CD14-positive monocyte (primary cell): ENCODE measurements at regions not wholly inside any gene's neighbourhood (a gene's known extent, or its start where the extent isn't known, plus 50 kb on each side); places are given as distances from the start of the nearest gene placed in this dataset.

Source experiments
- DNase-seq, 3 donors: peaks; one replicate each; pipeline ENCODE4 v3.0.0-alpha.2; 2011 to 2022
- H2AFZ ChIP-seq: 2 replicates; pipeline ENCODE4 v1.6.0; 2012; ENCODE audit warnings: mild to moderate bottlenecking, low read depth, low read length, inconsistent platforms; ENCODE audit not compliant: insufficient read depth, poor library complexity, severe bottlenecking
- H3K27ac ChIP-seq, 2 donors: 1 replicate in 1 of 2; 2 replicates in 1 of 2; pipeline ENCODE4 v1.5.1; 2012 to 2013; ENCODE audit warnings: low read length in 2 of 2, control low read depth in 1 of 2, inconsistent platforms in 1 of 2, low read depth in 1 of 2, mild to moderate bottlenecking in 1 of 2
- H3K27me3 ChIP-seq, 2 donors: one replicate each; pipeline versions ENCODE4 v1.6.0 to v1.6.1; 2011 to 2013; ENCODE audit warnings: low read length in 2 of 2; ENCODE audit not compliant: control insufficient read depth in 2 of 2, insufficient read depth in 2 of 2
- H3K36me3 ChIP-seq, 2 donors: replicated peaks in 1 of 2; 1 replicate in 1 of 2; 2 replicates in 1 of 2; pipeline versions ENCODE4 v1.5.1 to v1.6.1; 2012 to 2013; ENCODE audit warnings: low read length in 2 of 2, control low read depth in 1 of 2, inconsistent platforms in 1 of 2, mild to moderate bottlenecking in 1 of 2; ENCODE audit not compliant: insufficient read depth in 2 of 2, control insufficient read depth in 1 of 2
- H3K4me1 ChIP-seq, 2 donors: 1 replicate in 1 of 2; 2 replicates in 1 of 2; pipeline versions ENCODE4 v1.5.1 to v1.6.1; 2012 to 2013; ENCODE audit warnings: low read length in 2 of 2, control low read depth in 1 of 2, inconsistent platforms in 1 of 2, mild to moderate bottlenecking in 1 of 2, moderate library complexity in 1 of 2; ENCODE audit not compliant: insufficient read depth in 2 of 2, control insufficient read depth in 1 of 2
- H3K4me2 ChIP-seq: replicated peaks from 2 replicates; pipeline ENCODE3; 2012; ENCODE audit warnings: low read length, moderate library complexity, mild to moderate bottlenecking; ENCODE audit not compliant: poor library complexity, severe bottlenecking; ENCODE audit errors: extremely low read depth
- H3K4me3 ChIP-seq, 3 experiments: fragments of 200-600 bp in 1 of 3; sonication (generic) in 1 of 3; replicated peaks in 1 of 3; 1 replicate in 2 of 3; 2 replicates in 1 of 3; pipeline ENCODE4 v1.5.1; 2011 to 2013; ENCODE audit warnings: low read length in 3 of 3, mild to moderate bottlenecking in 3 of 3, control low read depth in 2 of 3, low read depth in 2 of 3, inconsistent platforms in 1 of 3, moderate library complexity in 1 of 3
- H3K79me2 ChIP-seq: 2 replicates; pipeline ENCODE4 v1.6.0; 2012; ENCODE audit warnings: mild to moderate bottlenecking, control low read depth, inconsistent platforms, low read length, moderate library complexity; ENCODE audit not compliant: insufficient read depth
- H3K9ac ChIP-seq: 2 replicates; pipeline ENCODE4 v1.6.0; 2017; ENCODE audit warnings: low read length, mild to moderate bottlenecking; ENCODE audit not compliant: insufficient read depth, poor library complexity, severe bottlenecking
- H3K9me3 ChIP-seq, 2 donors: replicated peaks in 1 of 2; 1 replicate in 1 of 2; 2 replicates in 1 of 2; pipeline versions ENCODE4 v1.5.1 to v1.6.1; 2012 to 2013; ENCODE audit warnings: low read length in 2 of 2, control low read depth in 1 of 2; ENCODE audit not compliant: control insufficient read depth in 1 of 2, insufficient read depth in 1 of 2
- H4K20me1 ChIP-seq: 2 replicates; pipeline ENCODE4 v1.6.0; 2012; ENCODE audit warnings: mild to moderate bottlenecking, low read length, control low read depth, moderate library complexity; ENCODE audit not compliant: insufficient read depth
- H3K27ac Mint-ChIP-seq, 7 donors: one replicate each; pipeline ENCODE4 v1.8.0; 2020; ENCODE audit warnings: mild to moderate bottlenecking in 7 of 7, mixed read lengths in 7 of 7, moderate library complexity in 6 of 7, inconsistent platforms in 2 of 7
- H3K27me3 Mint-ChIP-seq, 3 donors: one replicate each; pipeline ENCODE4 v1.8.0; 2021 to 2022; ENCODE audit warnings: low read depth in 3 of 3, mild to moderate bottlenecking in 3 of 3, mixed read lengths in 3 of 3, moderate library complexity in 3 of 3, inconsistent platforms in 1 of 3
- H3K36me3 Mint-ChIP-seq, 2 donors: one replicate each; pipeline ENCODE4 v1.8.0; 2020; ENCODE audit warnings: mixed read lengths in 2 of 2, inconsistent platforms in 1 of 2, mild to moderate bottlenecking in 1 of 2
- H3K4me1 Mint-ChIP-seq: one replicate; pipeline ENCODE4 v1.8.0; 2020; ENCODE audit warnings: mild to moderate bottlenecking, mixed read lengths
- H3K4me3 Mint-ChIP-seq, 2 donors: one replicate each; pipeline ENCODE4 v1.8.0; 2020; ENCODE audit warnings: mild to moderate bottlenecking in 2 of 2, mixed read lengths in 2 of 2, moderate library complexity in 1 of 2
- H3K9me3 Mint-ChIP-seq, 7 donors: one replicate each; pipeline ENCODE4 v1.8.0; 2020 to 2022; ENCODE audit warnings: mixed read lengths in 7 of 7, mild to moderate bottlenecking in 6 of 7, moderate library complexity in 6 of 7, inconsistent platforms in 2 of 7
- CTCF ChIP-seq: fragments of 200-600 bp; IDR thresholded peaks from one replicate; pipeline ENCODE4 v1.8.0; 2022; ENCODE audit warnings: antibody characterized with exemption, mild to moderate bottlenecking
- WGBS: methylation state at CpG from one replicate; pipeline ENCODE4 v1.1.5; 2013; ENCODE audit warnings: missing lambda C conversion rate; ENCODE audit not compliant: insufficient coverage; 5-methylcytosine and 5-hydroxymethylcytosine counted together
- intact Hi-C, 2 donors: fragments of 100-400 bp; cut with micrococcal nuclease; formaldehyde crosslinking; loops; one replicate each; pipeline versions ENCODE4 v1.15.0 to v1.15.1; 2023

GRCh38 chr10:104589431-104589830 is 51.7 kb upstream of the SORCS3 start:
- H3K4me2 ChIP-seq, result no peak overlapping the region
- H3K27ac Mint-ChIP-seq, result no peak overlapping the region
- 97% methylated on average over 3 of the region's 4 CpGs for WGBS

GRCh38 chr10:104589871-104590270 is 51.2 kb upstream of the SORCS3 start:
- Histone ChIP-seq H3K79me2 (no peaks in the 10 kb centered on the region), H3K9me3 (no peaks in the 10 kb centered on the region), H3K9ac (no peak overlapping the region), H3K4me1 (no peaks in the 10 kb centered on the region), H3K27me3 (peaks cover 0 to 1% of the 10 kb centered on the region in 2 donors), H3K36me3 (no peaks in the 10 kb centered on the region), H3K4me3 (no peak overlapping the region), H3K27ac (no peak overlapping the region), H2AFZ (no peak overlapping the region), H3K4me2 (no peak overlapping the region), H4K20me1 (no peaks in the 10 kb centered on the region)
- H3K9me3 Mint-ChIP-seq, result peaks cover 0 to 1% (median 0%) of the 10 kb centered on the region in 7 donors
- no peaks in the 10 kb centered on the region for H3K36me3 Mint-ChIP-seq
- intact Hi-C loops, result no loop called here
- WGBS, result 94% methylated on average over 2 of the region's 4 CpGs
- TF ChIP-seq CTCF, result no peak
- H3K4me3 Mint-ChIP-seq, result no peak overlapping the region
- H3K27ac Mint-ChIP-seq, result no peak overlapping the region
- H3K27me3 Mint-ChIP-seq, result peaks cover 9 to 12% (median 9%) of the 10 kb centered on the region in 3 donors
- no peaks in the 10 kb centered on the region for H3K4me1 Mint-ChIP-seq
- DNase-seq, result no peak

More at GRCh38 chr10:104589431-104589830, 51.7 kb upstream of the SORCS3 start:
- intact Hi-C loops, result no loop called here
- TF ChIP-seq CTCF, result no peak
- Histone ChIP-seq H3K27me3 (no peaks in the 10 kb centered on the region), H3K9me3 (no peaks in the 10 kb centered on the region), H2AFZ (no peak overlapping the region), H3K27ac (no peak overlapping the region), H3K79me2 (no peaks in the 10 kb centered on the region), H3K4me3 (no peak overlapping the region), H4K20me1 (no peaks in the 10 kb centered on the region), H3K4me1 (no peaks in the 10 kb centered on the region), H3K9ac (no peak overlapping the region), H3K36me3 (no peaks in the 10 kb centered on the region)
- no peak overlapping the region for H3K4me3 Mint-ChIP-seq
- no peaks in the 10 kb centered on the region for H3K4me1 Mint-ChIP-seq
- no peak for DNase-seq
- H3K27me3 Mint-ChIP-seq, result peaks cover 9 to 13% (median 11%) of the 10 kb centered on the region in 3 donors
- H3K36me3 Mint-ChIP-seq, result no peaks in the 10 kb centered on the region
- no peaks in the 10 kb centered on the region for H3K9me3 Mint-ChIP-seq
